Hypothalamus (tissue), 51 donors: ENCODE measurements at regions not wholly inside any gene's neighbourhood (a gene's known extent, or its start where the extent isn't known, plus 50 kb on each side); places are given as distances from the start of the nearest gene placed in this dataset.
"Not testable (repeated sequence)": the region's sequence is repeated elsewhere in the genome, so short reads cannot be mapped to it uniquely, and the experiment has no call there.

Experiments
- DNase-seq, 51 donors: peaks; one replicate each; lab custom pipeline; 2025; lab: John Stamatoyannopoulos, UW

DNA sequence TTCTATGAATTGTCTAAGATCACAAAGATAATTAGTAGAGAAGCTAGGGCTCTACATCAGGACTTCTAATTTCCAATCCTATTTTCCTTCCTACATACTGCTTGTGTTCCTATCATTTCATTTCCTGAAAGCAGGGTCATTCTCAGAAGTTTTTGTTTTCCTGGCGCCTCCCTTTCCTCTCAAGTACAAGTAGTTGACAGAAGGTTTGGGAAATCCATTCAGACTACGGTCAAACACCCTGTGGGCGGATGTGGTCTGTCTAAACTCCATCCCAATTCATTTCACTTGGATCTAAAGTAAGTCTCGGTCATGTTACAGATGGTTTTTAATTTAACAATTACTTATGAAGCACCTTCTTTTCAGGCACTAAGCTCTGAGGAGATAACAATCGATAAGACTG lies 221.4 kb downstream of the MTERF1 start:
- no peak for DNase-seq

DNA sequence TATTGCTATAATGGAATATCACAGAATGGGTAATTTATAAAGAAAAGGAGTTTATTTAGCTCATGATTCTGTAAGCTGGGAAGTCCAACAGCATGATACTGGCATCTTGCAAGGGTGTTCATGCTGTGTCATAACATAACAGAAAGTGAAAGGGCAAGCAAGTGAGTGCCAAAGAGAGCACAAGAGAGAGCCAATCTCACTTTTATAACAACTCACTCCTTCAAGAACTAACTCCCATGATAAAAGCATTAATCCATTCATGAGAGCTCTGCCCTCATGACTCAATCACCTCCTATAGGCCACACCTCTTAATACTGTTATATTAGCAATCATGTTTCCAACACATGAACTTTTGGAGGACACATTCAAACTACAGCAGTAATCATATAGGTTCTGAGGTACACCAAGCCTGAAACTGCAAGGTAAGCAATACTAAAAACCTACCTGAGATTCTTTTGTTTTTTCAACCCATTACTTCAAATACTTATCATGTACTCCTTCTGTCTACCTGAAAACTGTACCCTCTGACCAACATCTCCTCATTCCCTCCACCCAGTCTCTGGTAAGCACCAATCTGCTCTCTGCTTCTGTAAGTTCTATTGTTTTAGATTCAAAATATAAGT lies 219.7 kb downstream of the MTERF1 start:
- DNase-seq: no peak

DNA sequence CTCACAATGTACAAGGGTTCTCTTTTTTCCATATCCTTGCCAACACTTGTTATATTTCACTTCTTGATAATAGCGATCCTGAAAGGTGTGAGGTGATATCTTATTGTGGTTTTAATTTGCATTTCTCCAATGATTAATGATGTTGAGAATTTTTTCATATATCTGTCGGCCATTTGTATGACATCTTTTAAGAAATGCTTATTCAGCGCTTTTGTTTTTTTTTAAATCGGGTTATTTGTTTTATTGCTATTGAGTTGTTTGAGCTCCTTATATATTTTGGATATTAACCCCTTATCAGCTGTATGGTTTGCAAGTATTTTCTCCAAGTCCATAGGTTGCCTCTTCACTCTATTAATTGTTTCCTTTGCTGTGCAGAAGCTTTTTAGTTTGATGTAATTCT lies 218.8 kb downstream of the MTERF1 start:
- no peak for DNase-seq

DNA sequence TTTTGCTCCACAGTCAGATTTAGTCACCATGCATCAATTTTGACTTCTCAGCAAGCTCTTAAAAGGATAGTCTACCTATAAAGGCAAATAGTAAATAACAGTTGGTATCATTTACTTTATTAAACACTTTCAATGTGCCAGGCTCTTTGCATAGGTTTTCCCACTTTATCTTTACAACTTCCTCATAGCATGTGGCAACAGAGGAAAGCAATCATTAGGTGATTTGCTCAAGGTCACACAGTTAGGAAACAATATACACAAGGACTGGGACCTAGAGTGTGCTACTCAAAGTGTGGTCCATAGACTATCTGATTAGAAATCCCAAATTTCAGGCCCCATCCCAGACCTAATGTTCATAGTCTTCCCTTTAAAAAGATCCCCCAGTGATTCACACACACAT lies 212.3 kb downstream of the MTERF1 start:
- no peak for DNase-seq

DNA sequence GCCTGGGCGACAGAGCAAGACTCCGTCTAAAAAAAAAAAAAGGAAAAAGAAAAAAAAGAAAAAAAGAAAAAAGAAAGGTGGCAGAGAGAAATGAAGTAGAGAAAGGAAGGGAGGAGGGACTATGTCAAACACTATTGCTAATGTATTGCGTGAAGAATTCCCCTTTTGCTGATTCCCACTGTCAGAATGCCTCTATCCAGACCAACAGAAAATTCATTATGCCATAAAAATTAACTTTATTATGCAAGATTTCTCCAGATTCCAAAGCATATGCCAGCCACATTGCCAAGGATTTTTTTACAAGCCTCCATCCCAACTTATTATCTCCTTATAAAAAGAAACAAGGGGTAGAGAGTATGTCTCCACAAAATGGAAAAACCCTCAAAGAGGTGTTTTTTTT lies 209.3 kb downstream of the MTERF1 start:
- DNase-seq: no peak

DNA sequence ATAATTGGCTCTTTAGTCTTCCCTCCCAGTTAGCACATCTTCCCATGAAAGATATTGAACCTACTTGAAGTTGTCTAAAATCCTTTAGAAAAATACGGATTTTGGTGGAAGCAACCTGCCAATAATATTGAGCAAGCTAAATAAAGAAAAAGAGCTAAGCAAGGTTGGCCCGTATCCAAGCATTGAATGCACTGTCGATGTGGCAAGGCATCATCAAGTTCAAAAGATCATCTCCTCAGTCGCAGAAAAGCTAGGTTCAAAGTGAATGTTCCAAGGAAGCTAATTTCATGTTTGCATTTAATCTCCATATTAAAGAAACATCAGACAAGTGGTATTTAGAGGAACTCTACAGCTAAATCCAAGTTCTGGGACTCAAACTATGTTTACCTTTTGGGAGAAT lies 206.0 kb downstream of the MTERF1 start:
- no peak for DNase-seq

DNA sequence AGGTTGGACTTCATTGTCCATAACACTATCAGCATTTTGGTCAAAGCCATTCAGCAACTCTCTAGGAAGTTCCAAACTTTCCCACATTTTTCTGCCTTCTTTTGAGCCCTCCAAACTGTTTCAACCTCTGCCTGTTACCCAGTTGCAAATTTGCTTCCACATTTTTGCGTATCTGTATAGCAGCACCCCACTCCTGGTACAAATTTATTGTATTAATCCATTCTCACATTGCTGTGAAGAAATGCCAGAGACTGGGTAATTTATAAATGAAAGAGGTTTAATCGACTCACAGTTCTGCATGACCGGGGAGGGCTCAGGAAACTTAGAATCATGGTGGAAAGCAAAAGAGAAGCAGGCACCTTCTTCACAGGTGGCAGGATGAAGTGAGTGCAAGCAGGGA lies 198.8 kb downstream of the MTERF1 start:
- no peak for DNase-seq

DNA sequence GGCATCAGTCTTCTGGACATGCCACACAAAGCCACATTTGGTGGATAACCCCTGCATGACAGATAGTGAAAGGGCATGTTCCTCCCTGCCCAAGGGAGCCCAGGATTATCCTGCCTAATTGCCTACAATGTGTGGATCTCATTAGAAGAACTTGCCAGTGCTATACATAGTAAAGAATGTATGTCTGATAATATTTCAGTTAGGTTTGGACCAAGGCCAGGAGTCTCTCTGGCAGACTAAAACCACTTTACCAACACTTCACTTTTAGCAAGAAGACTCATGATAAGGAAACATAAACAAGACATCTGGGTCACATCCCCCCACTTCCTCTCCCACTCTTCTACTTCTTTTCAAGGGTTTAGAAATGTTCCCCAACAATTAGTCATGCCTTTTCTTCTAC lies 196.7 kb downstream of the MTERF1 start:
- no peak for DNase-seq

DNA sequence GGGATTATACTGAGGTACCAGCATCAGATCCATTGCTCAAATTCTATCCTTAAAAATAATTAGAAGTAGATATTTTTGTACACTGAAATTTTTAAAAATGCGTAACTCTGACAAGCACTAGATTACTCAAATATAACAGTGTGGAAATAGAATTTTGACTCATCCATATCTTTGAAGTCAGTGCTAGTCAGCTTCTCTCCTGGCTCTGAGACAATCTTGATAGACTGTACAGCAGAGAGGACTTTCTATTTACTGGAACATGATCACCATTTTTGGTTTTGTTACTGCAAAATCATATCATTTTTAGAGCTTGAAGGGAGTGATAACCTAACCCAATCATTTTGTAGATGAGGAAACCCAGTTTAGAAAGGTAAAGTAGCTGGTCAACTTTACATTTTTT lies 195.0 kb downstream of the MTERF1 start:
- no peak for DNase-seq

DNA sequence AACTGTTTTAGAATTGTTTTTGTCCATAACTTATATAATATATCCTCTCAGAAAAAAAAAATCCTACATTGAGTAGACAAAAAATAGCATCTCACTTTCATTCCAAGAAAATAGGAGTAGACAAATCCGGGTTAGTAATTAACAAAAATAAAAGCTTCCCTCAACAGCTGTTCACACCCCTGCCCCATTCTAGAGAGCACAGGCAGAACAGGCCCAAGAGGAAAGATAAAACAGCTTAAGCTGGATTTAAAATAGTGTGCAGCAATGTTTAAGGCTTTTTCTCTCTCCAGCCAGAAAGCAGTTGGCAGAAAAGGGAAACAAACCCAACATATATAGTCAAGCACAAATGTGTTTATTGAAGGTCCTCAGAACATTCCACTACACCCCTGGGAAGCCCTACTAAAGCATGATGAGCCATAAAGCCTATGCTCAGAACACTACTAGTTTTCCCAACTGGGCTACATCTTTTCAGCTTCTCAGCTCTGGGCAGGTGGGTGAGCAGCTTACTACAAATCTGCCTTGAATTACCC lies 189.9 kb downstream of the MTERF1 start:
- no peak for DNase-seq

DNA sequence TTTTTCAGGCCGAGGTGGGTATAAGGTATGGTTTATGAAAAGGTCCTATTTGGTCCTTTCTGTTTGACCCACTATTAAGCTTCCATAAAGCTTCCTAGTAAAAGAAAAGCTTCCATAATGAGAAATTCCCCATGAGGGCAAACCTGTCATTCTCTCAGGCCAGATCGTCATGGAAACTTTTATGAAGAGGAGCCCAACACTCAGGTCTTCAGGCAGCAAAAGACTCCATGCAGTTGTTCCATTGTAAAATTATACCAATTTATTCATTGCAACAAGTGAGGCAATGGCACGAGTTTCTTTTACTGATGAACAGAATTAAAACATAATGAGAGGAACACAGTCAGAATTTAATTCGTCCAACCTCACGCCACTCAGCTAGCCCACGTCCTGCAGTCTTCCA lies 188.6 kb downstream of the MTERF1 start:
- DNase-seq: no peak

DNA sequence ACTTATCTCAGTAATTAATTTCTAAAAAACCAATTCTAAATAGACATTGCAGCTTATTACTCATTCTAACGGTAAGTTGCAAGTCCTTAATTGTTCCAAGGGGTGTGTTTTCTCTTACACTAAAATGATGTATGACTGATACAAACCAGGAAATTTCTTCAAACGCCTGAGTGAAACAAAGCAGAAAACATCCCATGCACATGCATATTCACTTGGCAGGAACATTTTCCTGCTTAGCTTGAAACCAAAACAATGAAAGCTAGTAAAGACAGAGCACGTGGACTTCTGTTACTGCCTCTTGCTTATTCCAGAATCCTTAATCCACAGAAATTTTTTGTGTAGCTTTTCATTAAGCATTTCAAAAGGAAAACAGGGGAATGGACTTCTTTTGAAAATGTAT lies 187.7 kb downstream of the MTERF1 start:
- no peak for DNase-seq

DNA sequence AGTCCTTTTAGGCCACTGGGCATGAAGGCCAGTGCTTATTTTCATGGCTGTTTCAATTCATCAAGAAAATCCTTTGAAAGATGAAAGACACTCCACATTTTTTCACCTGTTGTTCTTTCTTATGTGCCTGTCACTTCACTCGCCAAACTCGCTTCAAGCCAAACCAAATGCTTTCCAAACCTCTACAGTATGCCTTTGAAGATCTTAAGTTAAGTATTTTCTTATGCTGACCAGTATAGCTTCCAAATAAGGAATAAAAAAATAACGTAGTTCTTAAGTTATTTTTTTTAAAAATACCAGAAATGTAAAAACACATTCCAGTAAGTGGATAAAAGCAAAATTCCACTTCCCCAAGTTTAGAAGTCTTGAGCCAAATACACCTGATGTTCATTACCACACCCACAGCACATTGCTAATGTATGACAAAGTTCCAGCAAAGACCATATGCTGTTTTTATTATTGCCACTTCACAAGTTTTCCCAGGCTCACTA lies 186.1 kb downstream of the MTERF1 start:
- DNase-seq: no peak

DNA sequence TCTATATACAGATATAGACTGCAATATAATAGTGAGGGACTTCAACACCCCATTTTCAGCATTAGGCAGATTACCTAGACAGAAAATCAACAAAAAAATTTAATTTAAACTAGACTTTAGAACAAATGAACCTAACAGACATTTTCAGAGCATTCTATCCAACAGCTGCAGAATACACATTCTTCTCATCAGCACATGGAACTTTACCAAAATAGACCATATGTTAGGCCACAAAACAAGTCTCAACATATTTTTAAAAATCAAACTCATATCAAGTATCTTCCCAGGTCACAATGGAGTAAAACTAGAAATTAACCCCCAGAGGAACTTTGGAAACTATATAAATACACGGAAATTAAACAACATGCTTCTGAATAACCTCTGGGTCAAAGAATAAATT lies 169.6 kb downstream of the MTERF1 start:
- no peak for DNase-seq

DNA sequence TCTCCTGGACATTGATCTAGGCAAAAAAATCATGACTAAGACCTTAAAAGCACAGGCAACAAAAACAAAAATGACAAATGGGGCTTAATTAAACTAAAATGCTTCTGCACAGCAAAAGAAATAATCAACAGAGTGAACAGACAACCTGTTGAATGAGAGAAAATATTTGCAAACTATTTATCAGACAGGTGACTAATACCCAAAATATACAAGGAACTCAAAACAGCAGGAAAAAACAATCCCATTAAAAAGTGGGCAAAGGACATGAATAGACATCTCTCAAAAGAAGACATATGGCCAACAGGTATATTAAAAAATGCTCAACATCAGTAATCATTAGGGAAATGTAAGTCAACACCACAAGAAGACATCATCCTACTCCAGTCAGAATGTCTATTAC lies 166.8 kb downstream of the MTERF1 start:
- no peak for DNase-seq

DNA sequence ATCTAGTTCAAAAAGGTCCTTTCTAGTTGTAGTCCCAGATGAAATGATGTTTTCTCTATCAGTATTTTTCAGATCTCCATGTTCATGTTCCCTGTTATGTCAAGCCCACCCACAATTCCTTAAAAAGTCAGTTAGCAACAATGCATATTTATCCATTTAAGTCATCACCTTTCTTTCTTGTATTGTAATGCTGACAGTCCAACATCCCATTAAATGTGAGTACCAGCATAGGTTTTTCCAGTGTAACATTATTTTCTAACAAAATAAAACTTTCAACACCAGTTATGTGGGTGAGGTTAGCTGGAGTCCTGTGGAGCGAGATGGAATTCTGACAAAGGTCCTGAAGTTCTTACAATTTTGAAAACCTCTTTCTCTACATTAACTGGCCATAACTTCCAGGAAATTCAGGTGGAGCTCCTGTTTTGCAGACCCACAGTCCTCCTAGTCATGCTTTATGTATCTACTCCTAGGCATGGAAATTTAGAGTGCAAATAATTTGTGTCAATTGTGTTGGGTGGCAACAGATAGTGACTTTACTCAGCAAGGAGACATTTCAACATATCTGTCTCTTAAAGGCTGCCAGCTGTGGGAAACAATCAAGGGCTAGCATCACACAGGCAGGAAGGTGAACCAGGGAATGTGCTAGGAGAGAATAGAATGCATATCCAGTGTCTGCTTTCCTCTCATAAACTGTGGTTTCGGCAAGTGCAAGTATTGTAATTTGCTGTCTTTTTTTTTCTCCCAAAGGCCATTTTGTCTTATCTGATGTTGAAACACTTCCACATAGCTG lies 162.6 kb downstream of the MTERF1 start:
- no peak for DNase-seq

DNA sequence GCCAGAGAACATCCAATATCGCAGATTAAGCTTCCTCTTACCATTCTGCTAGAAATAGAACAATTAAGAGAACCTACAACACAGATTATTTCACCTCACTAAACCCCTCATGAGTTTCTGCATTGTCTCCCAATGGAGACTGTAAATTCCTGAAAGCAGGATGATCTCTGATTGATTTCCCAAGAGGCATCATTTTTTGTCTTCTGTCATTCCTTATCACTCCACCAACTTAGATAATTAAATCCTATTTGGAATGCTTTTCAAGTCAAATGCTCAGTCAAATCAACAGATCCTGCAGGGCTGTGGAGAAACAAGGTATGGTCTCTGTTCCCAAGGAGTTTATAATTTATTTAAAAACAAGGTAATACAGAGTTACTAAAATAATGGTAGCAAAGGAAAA lies 161.5 kb downstream of the MTERF1 start:
- no peak for DNase-seq

DNA sequence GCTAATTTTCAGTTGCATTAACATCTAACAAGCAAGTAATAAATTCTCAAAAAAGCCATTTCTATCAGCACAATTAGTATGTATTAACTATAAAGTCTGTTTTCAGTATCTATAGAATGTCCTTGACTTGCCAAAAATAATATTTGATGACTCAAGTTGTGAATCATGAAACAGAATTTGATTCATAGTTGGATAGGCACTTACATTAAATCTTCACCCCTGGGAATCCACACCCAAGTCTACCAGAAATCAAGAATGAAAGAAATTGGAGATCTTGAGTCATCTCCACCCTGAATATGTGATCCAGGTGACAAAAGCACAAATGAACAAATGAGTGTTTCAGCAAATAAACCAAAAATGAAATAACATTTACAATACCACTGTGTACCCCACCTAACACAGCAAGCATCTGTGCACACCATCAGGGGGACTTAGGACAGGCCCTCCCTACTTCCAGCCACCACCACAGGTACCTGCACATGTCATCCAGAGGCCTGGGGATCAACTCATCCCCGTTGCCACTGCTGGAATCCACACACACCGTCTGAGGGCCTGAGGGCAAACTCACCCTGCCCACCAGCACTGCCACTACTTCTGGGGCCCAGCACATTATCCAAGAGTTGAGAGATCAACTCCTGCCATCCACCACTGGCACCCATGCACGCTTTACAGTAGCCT lies 160.1 kb downstream of the MTERF1 start:
- no peak for DNase-seq

DNA sequence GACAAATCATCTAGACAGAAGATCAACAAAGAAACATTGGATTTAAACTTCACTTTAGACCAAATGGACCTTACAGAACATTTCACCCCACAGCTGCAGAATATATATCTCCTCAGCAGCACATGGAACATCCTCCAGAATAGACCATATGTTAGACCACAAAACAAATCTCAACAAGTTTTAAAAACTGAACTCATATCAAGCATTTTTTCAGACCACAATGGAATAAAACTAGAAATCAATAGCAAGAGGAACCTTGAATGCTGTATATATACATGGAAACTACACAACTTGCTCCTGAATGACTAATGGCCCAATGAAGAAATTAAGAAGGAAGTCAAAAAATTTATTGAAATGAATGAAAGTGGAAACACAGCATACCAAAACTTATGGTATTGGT lies 157.7 kb downstream of the MTERF1 start:
- DNase-seq: no peak

DNA sequence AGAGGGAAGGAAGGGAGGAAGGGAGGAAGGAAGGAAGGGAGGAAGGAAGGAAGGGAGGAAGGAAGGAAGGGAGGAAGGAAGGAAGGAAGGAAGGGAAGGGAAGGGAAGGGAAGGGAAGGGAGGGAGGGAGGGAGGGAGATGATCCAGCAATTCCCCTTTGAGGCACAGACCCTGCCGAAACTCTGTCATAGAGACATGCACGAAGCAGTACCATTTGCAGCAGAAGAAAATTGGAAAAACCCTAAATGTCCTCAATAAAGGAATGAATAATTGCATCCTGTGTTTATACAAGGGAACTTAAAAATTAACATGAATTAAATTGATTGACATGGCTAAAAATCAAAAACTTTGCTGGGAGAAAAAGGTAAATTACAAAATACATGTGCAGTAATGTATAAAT lies 151.5 kb downstream of the MTERF1 start:
- not testable (repeated sequence) for DNase-seq

DNA sequence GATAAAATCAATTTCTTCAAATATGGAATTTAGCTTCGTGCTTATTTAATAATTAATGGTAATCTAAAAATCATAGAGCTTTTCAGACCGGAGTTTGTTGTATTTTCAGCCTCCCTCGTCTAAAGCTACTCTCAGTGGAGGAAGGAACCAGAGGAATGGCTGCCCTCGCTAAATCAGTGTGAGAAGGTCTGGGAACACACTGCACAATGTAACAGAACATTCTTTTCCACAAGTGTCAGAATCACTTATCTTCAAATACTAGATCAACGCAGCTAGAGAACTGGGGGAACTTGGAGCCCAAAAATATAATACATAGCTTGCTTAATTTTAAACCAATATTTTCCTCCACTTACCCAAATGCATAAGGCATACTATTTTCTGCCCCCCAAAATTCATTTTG lies 148.5 kb downstream of the MTERF1 start:
- no peak for DNase-seq

DNA sequence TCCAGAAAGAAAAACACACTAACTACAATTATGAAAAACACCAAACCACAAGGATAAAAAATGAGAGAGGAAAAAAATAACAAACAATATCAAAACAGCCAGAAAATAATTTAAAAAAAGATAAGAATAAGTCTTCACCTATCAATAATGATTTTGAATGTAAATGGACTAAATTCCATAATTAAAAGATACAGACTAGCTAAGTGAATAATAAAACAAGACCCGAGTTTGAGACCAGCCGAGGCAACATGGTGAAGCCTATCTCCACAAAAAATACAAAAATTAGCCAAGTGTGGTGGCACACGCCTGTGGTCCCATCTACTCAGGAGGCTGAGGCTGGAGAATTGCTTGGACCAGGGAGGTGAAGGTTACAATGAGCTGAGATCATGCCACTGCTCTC lies 131.1 kb downstream of the MTERF1 start:
- DNase-seq: no peak
